T-helper 1 cell treated with Interleukin-12 subunit alpha and Interleukin-12 subunit beta and Interleukin-4 antibody, amounts not matched to agents 30 μg/mL and 1 μg/mL, for 36 hours (primary cell): ENCODE measurements at regions not wholly inside any gene's neighbourhood (a gene's known extent, or its start where the extent isn't known, plus 50 kb on each side); places are given as distances from the start of the nearest gene placed in this dataset.

Experiments
- H3K27ac Mint-ChIP-seq: one replicate; pipeline ENCODE4 v1.8.0; 2021; ENCODE audit warnings: mild to moderate bottlenecking, mixed read lengths
- H3K27me3 Mint-ChIP-seq: one replicate; pipeline ENCODE4 v1.8.0; 2021; ENCODE audit warnings: low read depth, mixed read lengths
- H3K36me3 Mint-ChIP-seq: one replicate; pipeline ENCODE4 v1.8.0; 2021; ENCODE audit warnings: low read depth, mixed read lengths
- H3K4me1 Mint-ChIP-seq: one replicate; pipeline ENCODE4 v1.8.0; 2021; ENCODE audit warnings: low read depth, mixed read lengths
- H3K4me3 Mint-ChIP-seq: one replicate; pipeline ENCODE4 v1.8.0; 2021; ENCODE audit warnings: mild to moderate bottlenecking, moderate library complexity, mixed read lengths
- H3K9me3 Mint-ChIP-seq: one replicate; pipeline ENCODE4 v1.8.0; 2021; ENCODE audit warnings: mixed read lengths

DNA sequence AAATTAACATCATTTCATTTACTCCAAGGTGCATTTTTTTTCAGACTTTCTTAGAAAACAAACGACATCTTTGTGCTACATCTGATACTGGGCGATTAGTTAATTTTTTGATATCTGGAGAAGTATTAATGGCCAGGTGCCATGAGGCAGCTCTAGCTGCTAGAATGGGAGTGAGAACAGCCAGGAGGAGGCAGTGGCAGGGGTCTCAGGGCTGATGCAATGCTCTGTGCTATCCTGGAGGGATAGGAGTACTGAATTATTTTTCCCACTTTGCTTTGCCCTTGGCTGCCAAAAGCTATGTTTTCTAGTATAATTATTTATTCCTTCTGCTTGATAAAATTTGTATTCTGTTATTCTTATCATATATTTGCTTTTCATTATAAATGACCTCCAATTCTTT lies 133.6 kb upstream of the NOX3 start:
- H3K27ac Mint-ChIP-seq, result no peak overlapping the region
- no peaks in the 10 kb centered on the region for H3K36me3 Mint-ChIP-seq
- H3K27me3 Mint-ChIP-seq, result no peaks in the 10 kb centered on the region
- no peaks in the 10 kb centered on the region for H3K9me3 Mint-ChIP-seq
- peaks cover under 1% of the 10 kb centered on the region for H3K4me1 Mint-ChIP-seq
- no peak overlapping the region for H3K4me3 Mint-ChIP-seq

DNA sequence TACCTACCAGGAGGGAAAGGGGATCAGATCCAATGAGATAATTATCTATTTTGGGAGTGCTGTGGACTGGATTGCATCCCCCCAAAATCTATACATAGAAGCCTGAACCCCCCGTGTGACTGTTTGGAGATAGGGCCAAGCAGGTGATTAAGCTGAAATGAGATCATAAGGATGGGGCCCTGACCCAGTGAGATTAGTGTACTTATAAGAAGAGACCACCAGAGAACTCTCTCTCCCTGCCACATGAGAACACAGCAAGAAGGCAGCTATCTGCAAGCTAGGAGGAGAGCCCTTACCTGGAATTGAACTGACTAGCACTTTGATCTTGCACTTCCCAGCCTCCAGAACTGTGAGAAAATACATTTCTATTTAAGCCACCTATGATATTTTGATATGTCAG lies 132.2 kb upstream of the NOX3 start:
- Mint-ChIP-seq H3K4me3 (no peak overlapping the region), H3K4me1 (peaks cover 3% of the 10 kb centered on the region), H3K27ac (no peak overlapping the region), H3K36me3 (no peaks in the 10 kb centered on the region), H3K27me3 (no peaks in the 10 kb centered on the region), H3K9me3 (no peaks in the 10 kb centered on the region)

DNA sequence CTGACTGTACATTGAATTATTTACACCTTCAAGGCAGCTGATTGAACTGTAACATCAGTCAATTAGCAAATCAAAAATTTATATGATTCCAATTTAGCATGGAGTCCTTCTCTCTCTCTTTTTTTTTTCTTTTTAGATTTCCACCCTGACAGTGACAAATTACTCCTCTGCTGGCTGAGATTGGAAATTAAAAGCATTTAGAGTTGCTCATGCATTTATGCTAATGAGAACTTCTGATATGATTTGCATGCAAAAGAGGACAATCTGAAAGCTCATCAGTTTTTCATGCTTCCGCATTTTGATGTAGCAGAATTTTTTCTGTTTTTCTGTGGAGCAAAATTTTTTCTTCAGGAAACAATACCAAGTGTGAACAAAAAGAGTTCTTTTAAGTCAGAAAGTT lies 130.5 kb upstream of the NOX3 start:
- Mint-ChIP-seq H3K9me3 (no peaks in the 10 kb centered on the region), H3K4me3 (no peak overlapping the region), H3K4me1 (peaks cover 3% of the 10 kb centered on the region), H3K27me3 (no peaks in the 10 kb centered on the region), H3K36me3 (no peaks in the 10 kb centered on the region), H3K27ac (no peak overlapping the region)

DNA sequence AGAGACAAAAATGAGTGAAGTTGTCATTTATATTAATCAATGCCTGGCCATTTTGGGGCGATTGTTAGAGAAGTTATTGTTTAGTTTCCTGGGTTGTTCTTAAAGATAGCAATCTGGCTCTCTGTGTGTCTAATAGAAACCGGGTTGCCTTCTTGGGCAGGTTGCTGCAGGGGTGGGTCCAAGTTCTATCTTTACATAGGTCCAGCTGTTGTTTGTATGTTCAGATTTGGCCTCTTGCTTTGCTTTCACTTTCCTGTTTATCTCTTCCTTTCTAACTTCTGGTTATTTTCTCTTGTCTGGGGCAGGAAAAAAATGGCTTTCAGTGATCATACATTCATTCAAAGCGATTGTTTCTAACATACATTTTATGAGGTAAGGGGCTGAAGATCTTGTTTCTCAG lies 128.4 kb upstream of the NOX3 start:
- Mint-ChIP-seq H3K36me3 (no peaks in the 10 kb centered on the region), H3K4me3 (no peak overlapping the region), H3K27me3 (no peaks in the 10 kb centered on the region), H3K9me3 (no peaks in the 10 kb centered on the region), H3K4me1 (peaks cover 3% of the 10 kb centered on the region), H3K27ac (no peak overlapping the region)

DNA sequence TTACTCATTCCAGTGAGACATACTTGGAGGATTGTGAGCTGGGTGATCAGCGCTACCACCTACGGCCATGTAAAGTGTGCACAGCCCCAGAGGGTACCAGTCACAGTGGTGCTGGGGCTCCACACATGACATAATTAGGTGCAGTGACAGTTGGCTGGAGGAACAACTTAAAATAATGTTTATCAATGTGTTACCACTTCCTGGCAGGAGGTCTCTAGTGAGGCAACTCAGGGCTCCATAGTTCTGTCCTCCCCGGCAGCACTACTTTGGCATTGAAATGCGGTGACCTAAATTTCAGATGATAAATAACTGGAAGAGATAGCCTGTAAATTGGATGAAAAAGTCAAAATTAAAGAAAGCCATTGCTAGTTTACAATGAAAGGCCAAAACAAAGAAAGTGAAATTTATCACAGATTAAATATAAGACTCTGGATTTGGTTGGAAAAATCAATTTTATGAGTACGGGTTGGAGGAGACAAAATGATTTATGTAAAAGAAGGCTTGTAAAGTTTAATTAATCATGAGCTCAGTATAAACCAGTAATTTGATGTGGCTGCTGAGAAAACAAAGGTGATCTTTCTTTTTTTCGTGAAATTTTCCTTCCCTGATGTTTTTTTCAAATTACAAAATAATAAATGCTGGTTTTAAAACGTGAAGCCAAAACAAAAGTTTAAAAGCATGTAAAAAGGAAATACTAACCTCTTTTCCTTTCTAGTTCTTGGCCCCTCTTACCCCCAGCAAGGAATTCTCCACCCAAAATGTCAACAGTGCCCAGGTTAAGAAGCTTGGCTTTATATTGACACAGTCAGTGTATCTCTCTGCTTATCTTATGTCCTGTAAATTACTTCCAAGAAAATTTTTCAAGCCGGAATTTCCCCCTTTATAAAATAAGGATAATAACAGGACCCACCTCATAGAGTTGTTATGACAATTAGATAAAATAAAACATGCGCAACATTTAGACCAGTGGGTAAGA lies 126.7 kb upstream of the NOX3 start:
- Mint-ChIP-seq H3K27ac (no peak overlapping the region), H3K4me3 (no peak overlapping the region), H3K9me3 (no peaks in the 10 kb centered on the region)

DNA sequence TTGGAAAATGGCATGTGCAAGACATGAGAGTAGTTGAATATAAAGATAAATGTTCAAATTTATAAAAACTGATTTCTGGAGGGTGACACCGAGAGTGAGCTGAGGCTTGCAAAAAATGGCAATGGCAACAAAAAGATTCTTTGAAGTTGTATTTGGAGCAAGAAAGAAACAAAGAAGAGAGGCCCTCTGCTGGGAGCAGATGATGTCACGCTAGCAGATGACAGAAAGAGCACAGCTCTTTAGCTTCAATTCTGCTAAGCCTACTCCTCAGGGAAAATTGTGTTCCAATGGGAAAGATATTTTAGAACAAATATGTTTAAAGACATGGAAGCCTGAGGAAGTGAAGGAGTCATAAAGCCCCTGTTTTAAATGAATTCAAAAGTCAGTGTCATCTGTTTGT lies 125.3 kb upstream of the NOX3 start:
- H3K27ac Mint-ChIP-seq, result no peak overlapping the region
- H3K4me1 Mint-ChIP-seq, result peaks cover 3% of the 10 kb centered on the region
- no peaks in the 10 kb centered on the region for H3K9me3 Mint-ChIP-seq
- no peaks in the 10 kb centered on the region for H3K27me3 Mint-ChIP-seq
- no peak overlapping the region for H3K4me3 Mint-ChIP-seq
- H3K36me3 Mint-ChIP-seq, result no peaks in the 10 kb centered on the region

More for the DNA sequence above, 126.7 kb upstream of the NOX3 start:
- peaks cover 3% of the 10 kb centered on the region for H3K4me1 Mint-ChIP-seq
- no peaks in the 10 kb centered on the region for H3K27me3 Mint-ChIP-seq
- no peaks in the 10 kb centered on the region for H3K36me3 Mint-ChIP-seq

DNA sequence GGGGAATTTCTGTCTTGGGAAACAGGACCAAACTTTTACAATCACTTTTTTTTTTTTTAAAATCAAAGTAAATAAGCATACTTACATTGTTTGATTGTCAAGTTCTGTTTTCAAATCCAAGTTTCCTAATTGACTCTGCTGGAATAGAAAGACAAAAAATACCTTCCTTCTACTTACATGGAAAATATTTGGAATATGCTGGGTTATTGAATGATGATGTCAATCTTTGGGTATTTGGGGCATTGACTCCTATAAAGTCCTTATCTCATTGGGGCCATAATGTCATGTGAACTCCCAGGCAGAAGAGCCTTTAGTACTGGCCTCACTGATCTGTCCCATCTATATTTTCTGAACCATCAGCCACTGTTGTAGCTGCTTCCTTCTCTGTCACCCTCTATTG lies 122.6 kb upstream of the NOX3 start:
- no peaks in the 10 kb centered on the region for H3K36me3 Mint-ChIP-seq
- H3K27me3 Mint-ChIP-seq, result no peaks in the 10 kb centered on the region
- no peaks in the 10 kb centered on the region for H3K9me3 Mint-ChIP-seq
- no peak overlapping the region for H3K4me3 Mint-ChIP-seq
- H3K4me1 Mint-ChIP-seq, result no peaks in the 10 kb centered on the region
- no peak overlapping the region for H3K27ac Mint-ChIP-seq

DNA sequence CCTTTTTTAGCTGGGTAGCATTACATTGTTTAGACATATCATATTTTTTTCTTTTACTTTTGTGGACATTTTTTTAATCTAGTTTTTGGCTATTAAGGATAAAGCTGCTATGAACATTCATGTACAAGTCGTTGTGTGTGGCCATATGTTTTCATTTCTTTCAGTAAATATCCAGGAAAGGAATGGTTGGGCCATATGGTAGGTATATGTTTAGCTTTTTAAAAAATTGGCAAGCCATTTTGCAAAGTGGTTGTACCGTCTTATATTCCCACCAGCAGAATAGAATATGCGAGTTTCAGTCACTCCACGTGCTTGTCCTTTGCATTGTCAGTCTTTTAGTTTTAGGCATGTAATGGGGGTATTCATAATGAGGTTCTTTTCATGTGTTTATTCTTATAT lies 106.3 kb upstream of the NOX3 start:
- Mint-ChIP-seq H3K4me3 (no peak overlapping the region), H3K27ac (no peak overlapping the region), H3K27me3 (peaks cover under 1% of the 10 kb centered on the region), H3K4me1 (no peaks in the 10 kb centered on the region), H3K36me3 (no peaks in the 10 kb centered on the region), H3K9me3 (no peaks in the 10 kb centered on the region)

DNA sequence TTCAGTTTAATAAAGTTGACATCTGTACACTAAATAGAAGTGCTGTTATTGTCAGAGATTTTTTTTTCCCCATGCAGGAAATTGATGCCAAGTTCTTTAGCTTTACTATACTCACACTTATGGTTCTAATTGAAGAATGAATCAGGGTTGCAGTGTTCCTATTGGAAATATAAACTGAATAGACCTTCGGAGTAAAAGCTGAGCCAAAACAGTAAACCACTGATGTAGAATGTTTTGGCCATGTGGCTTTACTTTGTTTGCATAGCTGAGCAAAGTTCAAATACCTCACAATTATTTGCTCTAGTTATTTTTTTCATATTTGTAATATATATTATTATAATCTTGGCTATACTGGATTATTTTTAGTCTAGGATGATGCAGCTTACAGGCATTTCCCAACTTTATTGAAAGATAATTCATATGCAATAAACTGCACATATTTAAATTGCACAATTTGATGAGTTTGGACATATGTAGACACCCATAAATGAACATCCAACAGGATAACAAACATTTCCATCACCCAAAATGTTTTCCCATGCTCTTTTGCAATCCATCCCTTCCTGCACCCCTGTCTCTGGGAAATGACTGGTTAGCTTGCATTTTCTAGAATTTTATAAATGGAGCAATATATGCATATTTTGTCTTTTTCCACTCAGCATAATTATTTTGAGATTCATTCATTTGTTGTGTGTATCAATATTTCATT lies 105.8 kb upstream of the NOX3 start:
- no peak overlapping the region for H3K27ac Mint-ChIP-seq
- no peaks in the 10 kb centered on the region for H3K36me3 Mint-ChIP-seq
- H3K27me3 Mint-ChIP-seq, result peaks cover 6% of the 10 kb centered on the region
- H3K9me3 Mint-ChIP-seq, result no peaks in the 10 kb centered on the region
- H3K4me1 Mint-ChIP-seq, result no peaks in the 10 kb centered on the region
- H3K4me3 Mint-ChIP-seq, result no peak overlapping the region

DNA sequence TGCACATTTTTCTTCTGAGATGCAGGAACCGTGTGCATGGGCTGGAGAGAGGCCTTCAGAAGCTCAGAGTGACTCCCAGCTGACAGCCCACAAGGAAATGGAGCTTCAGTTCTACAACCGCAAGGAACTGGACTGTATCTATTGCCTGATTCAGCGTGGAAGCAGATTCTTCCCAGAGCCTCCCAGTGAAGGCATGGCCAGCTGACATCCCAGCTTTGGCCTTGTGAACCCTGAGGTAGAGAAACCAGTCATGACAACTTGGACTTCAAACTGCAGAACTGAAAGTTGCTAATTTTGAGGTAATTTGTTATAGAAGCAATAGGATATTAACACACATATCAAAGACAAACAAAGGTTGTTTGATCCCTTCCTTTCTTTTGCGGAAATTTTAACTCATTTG lies 94.3 kb upstream of the NOX3 start:
- H3K4me3 Mint-ChIP-seq, result no peak overlapping the region
- no peaks in the 10 kb centered on the region for H3K27me3 Mint-ChIP-seq
- no peaks in the 10 kb centered on the region for H3K4me1 Mint-ChIP-seq
- no peaks in the 10 kb centered on the region for H3K9me3 Mint-ChIP-seq
- H3K36me3 Mint-ChIP-seq, result no peaks in the 10 kb centered on the region
- no peak overlapping the region for H3K27ac Mint-ChIP-seq

DNA sequence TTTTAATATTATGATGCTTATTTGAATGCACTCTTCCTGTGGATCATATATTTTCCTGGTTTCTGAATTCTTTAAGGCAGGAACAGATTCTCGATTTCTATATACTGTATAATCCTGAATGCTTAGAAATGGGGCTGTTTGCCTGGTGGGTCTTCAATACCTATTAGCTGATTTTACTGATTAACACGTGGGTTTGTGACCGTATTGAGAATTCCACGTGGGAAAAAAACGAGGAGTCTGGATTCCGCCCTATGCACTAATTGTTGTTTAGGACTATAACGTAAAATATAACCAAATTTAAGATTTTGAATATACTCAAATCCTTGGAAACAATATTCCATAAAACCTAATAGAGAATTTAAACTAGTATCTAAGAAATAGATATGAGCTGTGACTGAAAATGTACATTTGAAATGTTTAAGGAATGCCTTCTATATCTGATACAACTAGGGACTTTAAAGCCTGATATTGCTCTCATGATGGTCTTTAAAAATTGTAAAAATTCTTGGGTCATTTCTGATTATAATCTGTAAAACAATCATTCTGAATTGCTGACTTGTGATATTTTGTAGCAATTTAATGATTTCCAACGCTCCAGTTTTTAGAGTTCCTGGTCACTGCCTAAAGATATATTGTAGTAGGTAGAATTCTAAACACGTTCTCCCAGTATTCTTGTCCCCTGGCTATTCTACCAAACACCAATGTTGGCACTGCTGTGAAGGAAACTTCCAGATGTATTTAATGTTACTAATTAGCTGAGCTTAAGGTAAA lies 93.6 kb upstream of the NOX3 start:
- Mint-ChIP-seq H3K27ac (no peak overlapping the region), H3K4me1 (no peaks in the 10 kb centered on the region), H3K9me3 (no peaks in the 10 kb centered on the region), H3K27me3 (no peaks in the 10 kb centered on the region), H3K36me3 (no peaks in the 10 kb centered on the region), H3K4me3 (no peak overlapping the region)

DNA sequence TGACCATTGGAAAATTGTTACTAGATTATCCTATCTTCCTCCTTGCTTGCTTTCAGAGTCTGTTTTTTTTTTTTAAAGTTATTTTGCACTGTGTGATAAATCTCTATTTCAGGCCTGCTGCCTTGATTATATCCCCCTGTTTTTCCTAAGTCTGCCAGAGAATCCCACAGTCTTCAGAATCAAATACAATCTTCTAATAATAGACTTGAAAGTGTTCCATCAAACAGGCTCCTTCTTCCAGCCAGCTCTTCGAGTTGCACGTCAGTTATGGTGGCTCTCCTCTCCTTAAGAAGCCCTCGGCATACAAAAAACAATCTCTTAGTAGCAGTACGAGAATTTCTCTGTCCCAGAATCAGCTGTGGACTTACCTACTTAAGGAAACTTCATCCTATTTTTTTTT lies 92.9 kb upstream of the NOX3 start:
- no peaks in the 10 kb centered on the region for H3K36me3 Mint-ChIP-seq
- H3K4me1 Mint-ChIP-seq, result no peaks in the 10 kb centered on the region
- H3K4me3 Mint-ChIP-seq, result no peak overlapping the region
- no peaks in the 10 kb centered on the region for H3K27me3 Mint-ChIP-seq
- H3K9me3 Mint-ChIP-seq, result no peaks in the 10 kb centered on the region
- H3K27ac Mint-ChIP-seq, result no peak overlapping the region

DNA sequence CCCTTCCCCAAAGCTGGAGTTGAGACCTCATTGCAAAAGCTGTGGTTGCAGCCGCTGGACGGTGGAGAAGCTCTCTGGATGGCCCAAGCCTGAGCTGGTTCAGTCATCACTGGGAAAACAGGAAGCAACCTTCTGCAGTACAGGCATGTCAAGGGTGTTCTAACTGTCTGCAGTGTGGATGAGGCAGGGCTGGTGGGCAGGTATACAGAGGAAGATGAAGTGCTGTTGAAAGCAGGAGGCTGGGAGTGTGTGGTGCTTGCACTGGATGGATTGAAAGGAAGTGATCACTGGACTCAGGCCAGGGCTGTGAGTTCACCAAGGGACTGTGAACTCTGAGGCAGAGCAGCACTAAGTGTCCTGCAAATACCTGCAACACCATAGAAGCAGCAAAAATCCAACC lies 89.0 kb upstream of the NOX3 start:
- no peaks in the 10 kb centered on the region for H3K4me1 Mint-ChIP-seq
- H3K9me3 Mint-ChIP-seq, result no peaks in the 10 kb centered on the region
- no peak overlapping the region for H3K4me3 Mint-ChIP-seq
- H3K27ac Mint-ChIP-seq, result no peak overlapping the region
- no peaks in the 10 kb centered on the region for H3K27me3 Mint-ChIP-seq
- H3K36me3 Mint-ChIP-seq, result no peaks in the 10 kb centered on the region

DNA sequence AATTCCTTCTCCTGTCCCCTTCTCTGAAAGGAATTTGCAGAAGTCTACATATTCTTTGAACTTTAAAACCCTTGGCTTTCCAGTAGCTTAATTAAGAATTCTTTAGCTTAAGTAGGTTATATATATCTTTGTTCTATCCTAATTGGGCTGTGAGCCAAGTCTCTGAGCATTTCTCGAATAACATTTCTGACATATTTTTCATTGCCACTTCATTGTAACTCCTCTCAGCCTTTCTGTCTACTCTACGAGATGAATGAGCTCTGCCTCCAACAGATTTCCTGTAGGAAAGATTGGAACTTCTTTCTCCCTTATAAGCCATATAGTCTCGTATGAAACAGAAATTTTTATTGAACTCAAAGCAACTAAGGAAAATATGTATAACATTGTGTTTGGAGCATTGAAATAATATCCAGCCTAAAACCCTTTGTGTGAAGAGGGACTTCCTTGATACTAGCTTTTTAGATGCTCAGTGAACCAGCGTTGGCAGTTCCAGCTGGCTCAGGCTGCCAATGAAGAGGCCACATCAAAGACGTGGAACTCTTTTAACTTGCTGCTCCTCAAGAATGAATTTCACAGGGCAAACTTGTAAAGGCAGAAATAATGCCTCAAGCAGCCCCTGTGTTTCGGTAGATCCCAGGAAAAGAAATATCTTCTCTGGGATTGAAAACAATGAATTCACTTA lies 87.7 kb upstream of the NOX3 start:
- Mint-ChIP-seq H3K36me3 (no peaks in the 10 kb centered on the region), H3K27me3 (no peaks in the 10 kb centered on the region), H3K27ac (no peak overlapping the region), H3K4me3 (no peak overlapping the region), H3K4me1 (no peaks in the 10 kb centered on the region), H3K9me3 (no peaks in the 10 kb centered on the region)
